ENCODE measurements at regions not wholly inside any gene's neighbourhood (a gene's known extent, or its start where the extent isn't known, plus 50 kb on each side); places are given as distances from the start of the nearest gene placed in this dataset.

- TF ChIP-seq CTCF (IDR thresholded peaks at IDR 0.05) (no peak), POLR2A (IDR thresholded peaks at IDR 0.05) (no peak), POLR2AphosphoS5 (IDR thresholded peaks at IDR 0.05) (no peak), EP300 (IDR thresholded peaks at IDR 0.05; ENCODE audit: low read depth) (no peak)
Measured at GRCh38 chr3:127392156-127392490, 104.3 kb upstream of the PRR20G start.
